ENCODE measurements at regions not wholly inside any gene's neighbourhood (a gene's known extent, or its start where the extent isn't known, plus 50 kb on each side); places are given as distances from the start of the nearest gene placed in this dataset.

DNA sequence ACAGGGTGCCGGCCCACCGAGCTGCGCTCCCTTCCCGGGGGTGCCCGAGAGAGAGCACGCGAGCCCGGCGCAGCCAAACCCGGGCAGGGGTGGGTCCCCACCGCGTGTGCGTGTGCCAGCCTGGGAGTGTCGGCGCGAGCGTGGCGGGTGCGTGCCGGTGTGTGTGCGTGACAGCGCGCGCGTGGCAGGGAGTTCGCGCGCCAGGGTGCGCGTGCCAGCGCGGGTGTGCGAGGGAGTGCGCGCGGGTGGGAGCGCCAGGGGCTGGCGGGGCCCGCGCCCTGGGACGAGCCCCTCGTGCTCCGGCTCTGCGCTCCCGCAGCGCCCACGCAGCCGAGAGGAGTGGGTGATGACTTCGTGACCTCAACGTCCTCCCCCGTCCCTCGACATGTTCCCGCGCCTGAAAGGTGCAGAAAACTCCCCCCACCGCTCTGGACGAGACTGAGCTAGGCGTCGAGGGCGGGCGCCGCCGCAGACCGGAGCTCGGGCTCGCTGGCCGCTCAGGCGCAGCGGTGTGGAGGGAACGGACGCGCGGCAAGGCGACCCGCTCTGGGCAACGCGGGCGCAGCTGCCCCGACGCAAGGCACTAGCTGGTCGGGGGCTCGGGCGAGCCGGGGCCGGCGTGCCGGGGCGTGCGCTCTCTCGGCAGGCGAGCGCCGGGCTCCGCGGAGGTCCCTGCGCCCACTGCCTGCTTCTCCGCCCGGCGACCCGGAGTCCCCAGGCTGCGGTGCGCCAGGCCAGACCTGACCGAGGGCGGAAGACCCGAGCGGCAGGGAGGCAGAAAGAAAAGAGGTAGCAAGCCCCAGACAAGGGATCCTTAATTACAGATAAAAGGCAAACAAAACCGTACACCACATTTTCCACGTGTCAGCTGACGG is 582.8 kb downstream of the ZEB2 start:
- H3K9ac ChIP-seq (ENCODE audit: insufficient read depth in 1 of 2, low read depth in 2 of 2, low read length in 2 of 2) = no peak overlapping the region
- no peak overlapping the region for H2AFZ ChIP-seq (ENCODE audit: low read depth, low read length)
- POLR2A ChIA-PET = no interaction called here
- DNase-seq (ENCODE audit: extremely low read depth in 1 of 4, low spot score in 3 of 4) (no peak), FAIRE-seq (no peak), ATAC-seq (no peak)
- H3K27me3 ChIP-seq (ENCODE audit: control insufficient read depth in 2 of 2, insufficient read depth in 2 of 2, low read length in 2 of 2) = no peaks in the 10 kb centered on the region
- CTCF ChIA-PET (ENCODE audit: low intra/inter-chr PET ratio) = no interaction called here
- no peaks in the 10 kb centered on the region for H3K36me3 ChIP-seq (ENCODE audit: control insufficient read depth, insufficient read depth, low read length)
- H3K79me2 ChIP-seq (ENCODE audit: control insufficient read depth, insufficient read depth, low read length) = no peaks in the 10 kb centered on the region
- peaks cover 0 to 7% of the 10 kb centered on the region in 2 experiments; a peak in 1 of 5 replicates for H3K4me1 ChIP-seq (replicated peaks in 1 of 2; ENCODE audit: control insufficient read depth in 2 of 2, insufficient read depth in 2 of 2, low read length in 2 of 2)
- 72% methylated on average over 37 of the region's 108 CpGs for WGBS (ENCODE audit: insufficient coverage, low coverage, missing lambda C conversion rate)
- H3K9me1 ChIP-seq (ENCODE audit: control insufficient read depth, insufficient read depth, low read length) = no peaks in the 10 kb centered on the region
- in situ Hi-C loops (cut with MboI) = no loop called here
- H3K4me3 ChIP-seq = no peak overlapping the region
- no TSS peak for BruUV-seq (replicated peaks)
- no peaks in the 10 kb centered on the region for H3K9me3 ChIP-seq (replicated peaks; ENCODE audit: control insufficient read depth, insufficient read depth, low read depth, low read length)
- H4K20me1 ChIP-seq (replicated peaks; ENCODE audit: control insufficient read depth, insufficient read depth, low read length) = no peaks in the 10 kb centered on the region
- no peak overlapping the region for H3K4me2 ChIP-seq (ENCODE audit: insufficient read depth, low read length)
- H3K27ac ChIP-seq (ENCODE audit: extremely low read depth, low read depth, low read length) = no peak overlapping the region
- intact Hi-C loops (cut with micrococcal nuclease) = no loop called here
- TF ChIP-seq KDM4B (IDR thresholded peaks at IDR 0.05; ENCODE audit: borderline replicate concordance in 2 of 2, low read depth in 1 of 2) = no peak
- TF ChIP-seq, protein P1, sequence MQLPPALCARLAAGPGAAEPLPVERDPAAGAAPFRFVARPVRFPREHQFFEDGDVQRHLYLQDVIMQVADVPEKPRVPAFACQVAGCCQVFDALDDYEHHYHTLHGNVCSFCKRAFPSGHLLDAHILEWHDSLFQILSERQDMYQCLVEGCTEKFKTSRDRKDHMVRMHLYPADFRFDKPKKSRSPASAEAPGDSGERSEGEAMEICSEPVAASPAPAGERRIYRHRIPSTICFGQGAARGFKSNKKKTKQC (CRISPR knock-in tag; IDR thresholded peaks at IDR 0.05) = no peak
- no peak for TF ChIP-seq TRIM24 (IDR thresholded peaks at IDR 0.05)
- no peak for TF ChIP-seq POLR2H (tag; IDR thresholded peaks at IDR 0.05; ENCODE audit: low read depth)
- no peak for TF ChIP-seq ZNF253 (CRISPR knock-in tag; conservative IDR thresholded peaks at IDR 0.05)
- TF ChIP-seq KLF13 (tag; IDR thresholded peaks at IDR 0.05; ENCODE audit: borderline replicate concordance, low read depth) = no peak
- TF ChIP-seq ATF6 (CRISPR knock-in tag; IDR thresholded peaks at IDR 0.05) = no peak
- no peak for TF ChIP-seq CBX1 (IDR thresholded peaks at IDR 0.05; ENCODE audit: low read depth)
- TF ChIP-seq BRD9 (IDR thresholded peaks at IDR 0.05; ENCODE audit: low read depth, partially characterized antibody) = no peak
- TF ChIP-seq GATAD2B (IDR thresholded peaks at IDR 0.05; ENCODE audit: borderline replicate concordance) = no peak
- TF ChIP-seq RBM25 (IDR thresholded peaks at IDR 0.05; ENCODE audit: low read depth, low read length, severe bottlenecking) = no peak
- TF ChIP-seq FOXK1 (CRISPR knock-in tag; IDR thresholded peaks at IDR 0.05; ENCODE audit: borderline replicate concordance) = no peak
- TF ChIP-seq NCOA1 (IDR thresholded peaks at IDR 0.05; ENCODE audit: low read depth) = no peak
- no peak for TF ChIP-seq HNRNPL (IDR thresholded peaks at IDR 0.05; ENCODE audit: low read depth, low read length)
- TF ChIP-seq KLF10 (CRISPR knock-in tag; IDR thresholded peaks at IDR 0.05) = no peak
- TF ChIP-seq CCAR2 (IDR thresholded peaks at IDR 0.05; ENCODE audit: low read depth, low read length) = no peak
- no peak for TF ChIP-seq RB1 (IDR thresholded peaks at IDR 0.05; ENCODE audit: low read depth)
- no peak for TF ChIP-seq PHB (CRISPR knock-in tag; IDR thresholded peaks at IDR 0.05)
- TF ChIP-seq MIER1 (IDR thresholded peaks at IDR 0.05; ENCODE audit: low read depth) = no peak
